GM19452 (cell line): ENCODE measurements at regions not wholly inside any gene's neighbourhood (a gene's known extent, or its start where the extent isn't known, plus 50 kb on each side); places are given as distances from the start of the nearest gene placed in this dataset.
"Not testable (repeated sequence)": the region's sequence is repeated elsewhere in the genome, so short reads cannot be mapped to it uniquely, and the experiment has no call there.

Experiments used
- ATAC-seq: cut with Tn5 transposase; IDR thresholded peaks from one replicate; pipeline ENCODE4 v1.9.1; 2021; ENCODE audit not compliant: unreplicated experiment

DNA sequence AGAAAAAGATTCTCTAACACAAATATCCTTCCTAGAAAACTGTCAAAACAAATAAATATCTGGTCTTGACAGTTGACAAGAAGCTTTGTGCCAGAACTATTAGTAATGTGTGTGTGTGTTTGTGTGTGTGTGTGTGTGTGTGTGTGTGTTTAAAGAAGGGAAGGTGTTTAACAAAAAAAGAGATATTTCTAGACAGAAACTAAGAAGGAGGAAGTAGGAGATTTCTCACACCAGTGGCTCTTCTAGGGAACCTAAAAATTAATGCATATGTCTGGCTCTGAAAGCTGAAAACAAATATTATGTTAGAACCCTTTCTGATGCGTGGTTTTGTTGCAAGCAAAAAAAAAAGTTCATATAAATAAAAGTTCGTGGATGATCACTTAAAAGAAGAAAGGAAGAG lies 277.5 kb downstream of the RPS4Y2 start:
- no peak for ATAC-seq

DNA sequence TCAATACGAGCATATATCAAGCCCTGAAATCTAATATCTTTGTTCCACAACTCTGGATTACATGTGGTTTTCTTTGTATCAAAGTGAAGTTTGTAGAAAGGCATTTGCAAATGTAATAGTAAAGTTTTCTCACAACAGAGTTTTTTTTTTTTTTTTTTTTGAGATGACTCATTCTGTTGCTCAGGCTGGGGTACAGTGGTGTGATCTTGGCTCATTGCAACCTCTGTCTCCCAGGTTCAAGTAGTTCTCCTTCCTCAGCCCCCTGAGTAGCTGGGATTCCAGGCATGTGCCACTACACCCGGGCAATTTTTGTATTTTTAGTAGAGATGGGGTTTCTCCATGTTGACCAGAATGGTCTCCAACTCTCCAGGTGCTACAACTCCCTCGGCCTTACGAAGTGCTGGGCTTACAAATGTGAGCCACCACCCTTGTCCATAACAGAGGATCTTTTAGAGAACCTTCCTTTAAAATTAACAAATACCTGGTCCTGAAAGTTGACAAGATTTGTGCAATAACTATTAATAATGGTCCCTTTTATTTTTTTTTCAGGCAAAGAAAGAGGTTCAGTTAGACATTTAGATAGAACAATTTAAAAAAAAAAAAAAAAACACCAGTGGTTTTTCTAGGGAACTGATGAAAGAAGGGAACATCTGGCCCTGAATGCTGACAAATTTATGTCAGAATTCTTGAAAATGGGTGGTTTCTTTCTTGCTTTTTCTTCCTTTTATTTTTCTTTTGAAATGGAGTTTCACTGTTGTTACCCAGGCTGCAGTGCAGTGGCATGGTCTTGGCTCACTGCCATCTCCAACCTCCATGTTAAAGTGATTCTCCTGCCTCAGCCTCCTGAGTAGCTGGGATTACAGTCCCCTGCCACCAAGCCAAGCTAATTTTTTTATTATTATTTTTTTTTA lies 278.5 kb downstream of the RPS4Y2 start:
- ATAC-seq, result no peak

DNA sequence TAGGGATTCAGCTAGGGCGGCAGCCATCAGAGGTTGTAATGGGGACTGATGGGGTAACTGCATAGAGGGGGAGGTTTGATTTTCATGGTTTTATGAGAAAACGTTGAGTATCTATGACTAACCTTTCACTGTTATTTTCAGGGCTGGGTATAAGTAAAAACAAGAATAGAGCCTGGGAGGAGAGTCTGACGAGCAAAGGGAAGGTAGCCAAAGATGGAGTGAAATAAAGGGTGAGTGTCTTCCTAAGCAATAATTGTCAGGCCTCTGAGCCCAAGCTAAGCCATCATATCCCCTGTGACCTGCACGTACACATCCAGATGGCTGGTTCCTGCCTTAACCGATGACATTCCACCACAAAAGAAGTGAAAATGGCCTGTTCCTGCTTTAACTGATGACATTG lies 281.5 kb downstream of the RPS4Y2 start:
- ATAC-seq, result not testable (repeated sequence)

DNA sequence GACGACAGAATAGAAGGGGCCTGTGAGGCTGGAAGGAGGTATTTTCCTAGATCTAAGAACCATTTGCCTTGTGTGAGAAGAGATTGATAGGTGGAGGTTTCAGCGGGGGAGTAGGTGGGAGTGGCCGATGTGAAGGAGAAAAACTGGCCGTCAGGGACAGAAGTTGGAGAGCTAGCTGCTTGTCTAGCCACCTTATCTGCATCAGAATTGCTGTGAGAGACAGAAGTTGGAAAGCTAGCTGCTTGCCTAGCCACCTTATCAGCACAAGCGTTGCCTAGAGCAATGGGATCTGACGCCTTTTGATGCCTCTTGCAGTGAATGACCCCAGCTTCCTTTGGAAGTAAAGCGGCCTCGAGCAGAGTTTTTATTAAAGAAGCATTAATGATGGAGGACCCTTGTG lies 283.9 kb downstream of the RPS4Y2 start:
- no peak for ATAC-seq

DNA sequence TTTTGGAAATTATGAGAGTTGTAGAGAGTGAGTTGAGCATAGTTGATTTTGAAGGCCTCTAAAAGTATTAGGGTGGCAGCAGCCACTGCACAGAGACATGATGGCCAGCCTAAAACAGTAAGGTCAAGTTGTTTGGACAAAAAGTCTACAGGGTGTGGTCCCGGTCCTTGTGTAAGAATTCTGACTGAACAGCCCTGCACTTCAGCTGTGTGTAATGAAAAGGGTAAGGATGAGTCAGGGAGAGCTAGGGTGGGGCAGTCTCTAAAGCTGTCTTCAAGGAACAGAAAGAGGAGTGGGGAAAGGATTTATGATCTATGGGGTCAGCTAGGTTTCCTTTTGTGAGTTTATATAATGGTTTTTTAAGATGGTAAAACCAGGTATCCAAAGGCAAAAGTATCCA lies 284.8 kb downstream of the RPS4Y2 start:
- ATAC-seq, result not testable (repeated sequence)

DNA sequence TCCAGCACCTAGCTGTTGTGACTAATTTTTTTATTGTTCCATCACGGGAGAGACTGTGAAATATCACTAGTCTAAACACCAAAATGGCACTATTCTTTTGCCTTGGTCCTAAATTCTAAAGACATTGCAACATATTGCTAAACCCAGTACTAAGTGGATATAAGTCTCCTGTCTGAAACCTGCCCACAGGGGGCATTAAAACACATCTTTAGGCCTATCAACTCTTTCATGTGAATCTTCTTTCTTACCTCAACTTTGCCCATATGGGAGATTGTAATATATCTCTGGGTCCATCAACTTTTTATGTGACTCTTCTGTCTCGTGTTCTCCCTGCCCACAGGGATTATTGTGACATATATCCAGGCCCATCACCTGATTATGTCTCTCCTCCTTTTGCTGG lies 317.2 kb downstream of the RPS4Y2 start:
- ATAC-seq, result no peak

DNA sequence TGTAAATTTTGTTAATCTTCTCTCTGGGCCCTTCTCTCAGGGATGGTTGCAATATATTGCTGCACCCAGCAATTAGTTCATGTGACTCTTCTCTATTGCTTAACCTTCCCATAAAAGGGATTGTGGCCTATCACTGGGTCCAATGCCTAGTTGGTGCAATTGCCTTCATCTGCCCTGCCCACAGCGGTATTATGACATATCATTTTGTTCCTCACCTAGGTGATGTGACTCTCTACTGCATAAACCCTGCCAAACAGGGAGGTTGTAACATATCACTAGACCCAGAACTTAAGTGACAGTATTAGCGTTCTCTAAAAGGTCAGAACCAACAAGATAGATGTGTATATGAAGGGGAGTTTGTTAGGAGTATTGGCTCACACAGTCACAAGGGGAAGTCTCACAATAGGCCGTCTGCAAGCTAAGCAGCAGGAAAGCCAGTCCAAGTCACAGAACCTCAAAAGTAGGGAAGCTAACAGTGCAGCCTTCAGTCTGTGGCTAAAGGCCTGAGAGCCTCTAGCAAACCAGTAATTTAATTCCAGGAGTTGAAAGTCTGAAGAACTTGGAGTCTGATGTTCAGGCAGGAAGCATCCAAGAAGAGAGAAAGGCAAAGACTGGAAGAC lies 317.8 kb downstream of the RPS4Y2 start:
- ATAC-seq, result no peak

DNA sequence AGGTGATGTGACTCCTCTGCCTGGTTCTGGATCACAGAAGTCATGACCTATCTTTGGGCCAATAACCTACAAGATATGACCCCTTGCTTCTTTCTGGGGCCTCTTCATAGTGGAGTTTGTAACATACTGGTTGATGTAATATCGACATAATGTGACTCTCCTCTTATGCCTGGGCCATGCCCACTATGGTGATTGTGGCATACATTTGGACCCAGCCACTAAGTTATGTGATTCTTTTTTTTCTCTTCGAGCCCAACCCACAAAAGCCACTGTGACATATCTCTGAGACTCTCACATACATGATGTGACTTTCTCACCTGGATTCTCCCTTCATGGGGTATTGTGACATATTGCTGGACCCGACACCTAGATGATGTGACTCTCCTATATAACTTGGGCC lies 319.8 kb downstream of the RPS4Y2 start:
- no peak for ATAC-seq

DNA sequence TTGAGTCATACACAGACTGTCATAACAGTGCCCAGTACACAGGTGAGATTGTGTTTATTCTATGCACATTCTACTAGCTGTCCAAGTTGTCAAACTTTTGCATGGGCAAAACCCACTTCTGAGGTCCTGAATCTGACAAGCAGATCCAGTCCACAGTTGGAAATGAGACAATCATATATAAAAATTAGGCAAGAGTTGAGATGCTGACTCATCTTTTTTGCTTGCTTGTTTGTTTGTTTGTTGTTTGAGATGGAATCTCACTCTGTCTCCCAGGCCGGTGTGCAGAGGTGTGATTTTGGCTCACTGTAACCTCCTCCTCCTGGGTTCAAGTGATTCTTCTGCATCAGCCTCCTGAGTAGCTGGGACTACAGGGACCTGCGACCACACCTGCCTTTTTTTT lies 323.8 kb downstream of the RPS4Y2 start:
- no peak for ATAC-seq

DNA sequence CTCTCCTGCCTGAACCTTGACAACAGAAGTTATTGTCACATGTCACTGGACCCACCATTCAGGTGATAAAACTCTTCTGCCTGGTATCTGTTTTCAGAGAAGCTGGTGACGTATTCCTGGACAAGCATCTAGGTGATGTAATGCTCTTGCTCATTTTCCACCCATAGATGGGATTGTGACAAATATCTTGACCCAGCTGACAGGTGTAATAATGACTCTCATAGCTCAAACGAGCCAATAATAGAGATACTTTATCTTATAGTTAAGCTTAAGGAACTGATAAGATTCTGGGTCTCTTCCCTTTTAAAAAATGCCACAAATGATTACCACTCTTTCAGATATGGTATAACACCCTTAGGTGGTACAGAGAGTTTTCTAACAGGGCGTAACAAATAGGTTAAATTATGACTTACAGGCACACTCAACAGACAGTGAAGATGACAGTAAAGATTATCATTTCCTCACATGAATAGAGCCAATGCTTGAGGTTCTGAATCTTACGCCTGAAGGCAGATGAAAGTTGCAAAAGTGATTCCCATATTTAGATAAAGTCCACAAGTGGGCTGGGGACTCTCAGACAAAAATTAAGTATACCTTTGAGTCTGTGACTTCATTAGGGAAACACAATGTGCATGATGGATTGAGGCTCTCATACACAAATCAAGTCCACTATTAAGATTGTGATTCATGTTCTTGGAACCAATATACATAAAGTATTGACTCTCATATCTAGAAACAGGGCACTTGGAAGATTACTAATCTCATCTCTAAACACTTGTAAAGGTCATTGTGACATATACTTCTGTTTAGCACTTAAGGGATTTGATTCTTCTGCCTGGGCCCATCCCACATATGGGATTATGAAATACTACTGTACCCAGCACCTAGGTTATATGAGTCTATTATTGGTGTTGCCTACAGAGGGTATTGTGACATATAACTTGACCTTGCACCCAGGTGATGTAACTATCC lies 326.0 kb downstream of the RPS4Y2 start:
- no peak for ATAC-seq

DNA sequence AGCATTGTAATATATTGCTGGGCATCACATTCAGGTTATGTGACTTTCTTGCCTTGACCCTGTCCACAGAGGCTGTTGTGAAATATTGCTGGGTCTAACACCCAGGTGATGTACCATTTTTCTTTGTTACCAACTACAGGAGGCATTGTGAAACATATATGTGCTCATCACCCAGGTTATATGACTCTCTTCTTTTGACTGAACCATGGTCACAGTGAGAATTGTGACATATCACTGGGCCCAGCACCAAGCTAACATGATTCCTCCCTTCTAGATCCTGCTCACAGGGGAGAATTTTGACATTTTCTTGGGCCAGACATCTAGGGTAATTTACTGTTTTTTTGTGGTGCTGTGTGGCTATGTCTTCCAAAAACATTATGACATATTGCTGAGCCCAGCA lies 326.7 kb downstream of the RPS4Y2 start:
- ATAC-seq, result no peak

DNA sequence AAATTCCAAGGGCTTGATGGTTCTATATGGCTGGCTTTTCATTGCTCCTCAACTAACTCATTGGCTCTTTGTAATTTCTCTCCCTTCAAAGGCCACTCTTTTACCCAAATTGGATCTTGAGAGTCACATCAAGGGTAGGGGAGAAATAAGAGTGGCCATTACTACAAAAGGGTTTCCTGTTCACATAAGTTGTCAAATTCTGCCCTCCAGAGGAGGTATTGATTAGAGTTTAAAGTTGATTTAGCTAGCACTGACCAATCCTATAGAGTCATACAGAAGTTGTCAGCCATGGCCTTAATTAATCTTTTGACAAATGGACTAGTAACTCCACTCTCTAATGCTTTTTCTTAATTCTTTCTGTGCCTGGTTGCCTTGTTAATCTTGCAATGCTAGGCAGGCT lies 336.0 kb downstream of the RPS4Y2 start:
- ATAC-seq, result no peak

DNA sequence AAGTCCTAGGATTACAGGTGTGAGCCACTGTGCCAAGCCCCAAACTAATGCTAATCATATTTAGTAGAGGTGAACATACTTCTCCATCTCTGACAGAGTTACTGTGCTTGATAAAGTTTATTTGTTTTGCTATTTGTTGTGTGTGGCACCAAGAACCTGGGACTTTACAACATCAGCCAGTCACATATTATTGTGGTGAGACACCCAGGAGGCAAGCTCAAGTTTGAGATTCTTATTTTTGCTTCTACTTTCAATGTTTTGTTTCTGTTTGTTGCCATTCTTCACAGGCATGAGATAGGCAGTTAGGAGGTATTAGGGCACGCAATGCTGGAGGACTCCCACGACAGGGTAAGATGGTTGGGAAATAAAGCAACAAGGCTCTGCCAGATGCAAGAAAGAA lies 346.6 kb downstream of the RPS4Y2 start:
- no peak for ATAC-seq

DNA sequence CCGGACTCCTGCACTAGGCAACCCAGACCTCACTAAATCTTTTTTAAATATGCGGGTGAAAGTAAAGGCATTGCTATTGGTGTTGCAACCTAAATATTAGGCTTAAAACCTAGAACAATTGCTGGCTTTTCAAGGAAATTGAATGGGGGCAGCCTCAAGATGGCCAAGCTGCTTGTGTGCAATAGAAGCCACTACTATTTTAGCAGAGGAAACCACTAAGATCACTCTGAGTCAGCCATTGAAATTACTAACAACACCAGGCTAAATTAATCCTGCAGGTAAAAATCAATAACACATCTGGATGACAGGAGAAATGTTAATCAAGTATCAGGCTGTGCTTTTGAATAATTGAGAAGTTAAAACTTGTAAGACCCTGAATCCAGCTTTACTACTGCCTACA lies 348.0 kb downstream of the RPS4Y2 start:
- ATAC-seq, result no peak

DNA sequence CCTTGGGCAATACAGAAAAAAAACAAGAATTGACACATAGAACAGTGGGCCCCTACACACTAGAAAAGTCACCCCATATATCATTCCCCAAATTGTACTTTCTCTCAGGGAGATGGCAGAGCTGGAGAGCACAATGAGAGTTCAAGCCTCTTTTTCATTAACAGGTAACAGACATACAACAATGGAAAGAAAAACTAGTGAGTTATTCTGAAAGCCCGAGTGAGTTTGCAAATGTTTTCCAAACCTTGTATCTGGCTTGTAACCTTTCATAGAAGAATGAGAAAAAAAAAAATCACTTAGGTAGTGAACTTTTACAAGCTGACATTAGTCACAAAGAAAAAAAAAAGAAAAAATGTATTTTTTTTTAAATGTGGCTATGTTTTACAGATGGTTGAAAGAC lies 349.6 kb downstream of the RPS4Y2 start:
- no peak for ATAC-seq

DNA sequence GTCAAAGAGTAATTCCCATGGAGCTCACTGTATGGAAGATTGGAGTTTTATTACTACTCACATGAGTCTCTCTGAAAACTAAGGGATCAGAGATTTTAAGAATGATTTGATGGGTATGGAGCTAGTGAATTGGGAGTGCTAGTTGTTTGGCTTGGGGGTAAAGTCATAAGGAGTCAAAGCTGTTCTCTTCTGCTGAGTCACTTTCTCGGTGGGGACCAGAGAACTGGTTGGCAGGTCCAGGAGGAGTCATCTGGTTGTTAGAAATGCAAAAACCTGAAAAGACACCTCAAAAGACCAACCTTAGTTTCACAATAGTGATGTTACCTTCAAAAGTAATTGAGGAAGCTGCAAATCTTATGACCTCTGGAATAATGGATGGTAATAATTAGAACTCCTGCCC lies 355.4 kb downstream of the RPS4Y2 start:
- no peak for ATAC-seq

DNA sequence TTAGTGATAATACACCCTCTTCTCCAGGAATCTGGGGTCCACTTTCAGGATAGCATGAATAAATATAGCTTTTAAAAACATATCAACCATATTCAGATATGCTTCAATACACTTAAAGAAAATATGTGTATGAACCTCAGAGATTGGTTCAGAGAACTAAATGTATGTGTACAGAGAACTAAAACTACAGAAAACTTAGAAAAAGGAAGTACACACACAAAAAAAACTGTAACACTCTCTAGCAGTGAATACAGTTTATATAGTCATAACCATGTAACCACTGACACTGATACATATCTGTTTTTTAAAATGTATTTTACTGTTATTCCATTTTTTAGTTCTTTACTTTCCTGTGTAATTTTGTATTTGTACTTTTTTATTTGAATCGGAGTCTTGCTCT lies 365.2 kb downstream of the RPS4Y2 start:
- no peak for ATAC-seq

DNA sequence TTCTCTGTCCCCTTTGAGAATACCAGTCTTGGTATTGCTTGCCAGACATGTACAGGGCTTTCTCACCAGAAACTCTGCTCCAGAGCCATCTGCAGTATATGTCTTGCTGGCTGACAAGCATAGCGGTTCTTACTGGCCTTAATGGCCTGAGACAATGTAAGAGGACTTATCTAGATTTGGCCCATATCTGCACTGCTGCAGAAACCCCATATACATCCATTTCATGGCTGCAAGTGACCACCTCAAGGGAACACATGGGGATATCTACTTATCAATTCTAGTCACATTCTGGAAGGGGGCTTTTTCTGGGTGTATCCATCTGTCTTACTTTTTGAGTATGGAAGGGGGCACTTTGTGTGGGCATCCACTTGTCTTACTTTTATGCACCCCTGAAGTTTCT lies 375.5 kb upstream of the RBMY1B start:
- no peak for ATAC-seq

DNA sequence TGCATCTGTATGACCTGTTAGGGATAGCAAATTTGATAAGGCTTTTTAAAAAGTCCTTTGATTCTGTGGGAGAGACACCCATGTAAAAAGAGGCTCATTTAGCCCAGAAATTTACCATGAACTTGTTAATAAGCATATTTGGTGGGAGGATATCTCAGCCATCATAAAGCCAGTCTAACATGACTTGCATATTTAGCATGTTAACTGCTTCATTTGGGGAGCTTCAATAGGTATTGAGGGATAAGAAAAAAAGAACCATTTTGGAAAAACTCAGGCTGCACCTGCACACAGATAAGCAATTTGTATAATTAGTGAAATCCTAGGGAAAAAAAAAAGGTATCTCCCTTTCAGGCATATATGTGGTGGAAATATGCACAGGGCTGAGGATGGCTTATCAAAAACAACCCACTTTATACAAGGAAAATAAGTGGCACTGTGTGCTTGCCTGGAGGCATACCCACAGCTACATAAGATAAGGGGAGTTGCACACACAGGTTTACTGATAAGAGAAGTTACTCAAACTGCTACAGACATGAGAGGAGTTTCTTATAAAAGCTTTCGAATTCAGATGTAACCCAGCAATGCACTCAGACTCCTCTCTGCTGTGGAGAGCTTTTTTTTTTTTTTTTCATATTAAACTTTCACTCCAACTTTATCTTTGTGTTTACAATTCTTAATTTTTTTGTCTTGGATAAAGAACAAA lies 372.9 kb upstream of the RBMY1B start:
- no peak for ATAC-seq

DNA sequence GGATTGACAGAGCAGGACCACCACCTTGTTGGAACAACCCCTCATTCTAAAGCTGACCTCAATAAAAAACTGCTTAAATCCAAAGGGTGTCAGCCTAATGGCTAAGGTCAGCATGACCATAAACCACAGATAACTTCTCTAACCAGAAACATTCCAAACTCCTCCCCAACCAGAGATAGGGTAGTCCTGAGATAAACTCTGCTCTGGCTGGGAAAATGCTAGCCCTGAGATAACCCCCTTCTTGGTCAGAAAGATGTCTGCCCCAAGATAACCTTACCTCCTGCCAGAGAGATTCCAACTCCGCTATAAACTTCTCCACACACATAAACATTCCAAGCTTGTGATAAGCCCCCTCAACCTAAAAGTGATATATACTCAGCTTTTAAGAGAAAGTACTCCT lies 364.8 kb upstream of the RBMY1B start:
- ATAC-seq, result no peak

DNA sequence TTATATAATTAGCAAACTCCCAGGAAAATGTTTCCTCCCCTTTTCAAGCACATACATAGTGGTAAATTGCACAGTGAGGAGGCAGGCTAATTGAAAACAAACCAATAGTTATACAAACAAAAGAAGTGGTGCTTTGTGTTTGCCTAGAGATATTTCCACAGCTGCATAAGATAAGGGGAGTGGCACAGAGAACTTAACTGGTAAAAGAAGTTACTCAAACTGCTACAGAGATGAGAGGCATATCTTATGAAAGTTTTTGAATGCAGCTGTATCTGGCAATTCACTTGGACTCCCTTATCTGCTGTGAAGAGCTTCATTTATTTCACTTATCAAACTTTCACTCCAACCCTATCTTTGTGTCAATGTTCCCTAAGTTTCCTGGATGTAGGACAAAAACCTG lies 361.2 kb upstream of the RBMY1B start:
- no peak for ATAC-seq
